Endothelial cell of hepatic sinusoid (primary cell): ENCODE measurements at regions not wholly inside any gene's neighbourhood (a gene's known extent, or its start where the extent isn't known, plus 50 kb on each side); places are given as distances from the start of the nearest gene placed in this dataset.

Source experiments
- in situ Hi-C: cut with HindIII; loops from 2 replicates; pipeline ENCODE4 v1.10.0; 2017; ENCODE audit warnings: low sequenced_read_pairs

DNA sequence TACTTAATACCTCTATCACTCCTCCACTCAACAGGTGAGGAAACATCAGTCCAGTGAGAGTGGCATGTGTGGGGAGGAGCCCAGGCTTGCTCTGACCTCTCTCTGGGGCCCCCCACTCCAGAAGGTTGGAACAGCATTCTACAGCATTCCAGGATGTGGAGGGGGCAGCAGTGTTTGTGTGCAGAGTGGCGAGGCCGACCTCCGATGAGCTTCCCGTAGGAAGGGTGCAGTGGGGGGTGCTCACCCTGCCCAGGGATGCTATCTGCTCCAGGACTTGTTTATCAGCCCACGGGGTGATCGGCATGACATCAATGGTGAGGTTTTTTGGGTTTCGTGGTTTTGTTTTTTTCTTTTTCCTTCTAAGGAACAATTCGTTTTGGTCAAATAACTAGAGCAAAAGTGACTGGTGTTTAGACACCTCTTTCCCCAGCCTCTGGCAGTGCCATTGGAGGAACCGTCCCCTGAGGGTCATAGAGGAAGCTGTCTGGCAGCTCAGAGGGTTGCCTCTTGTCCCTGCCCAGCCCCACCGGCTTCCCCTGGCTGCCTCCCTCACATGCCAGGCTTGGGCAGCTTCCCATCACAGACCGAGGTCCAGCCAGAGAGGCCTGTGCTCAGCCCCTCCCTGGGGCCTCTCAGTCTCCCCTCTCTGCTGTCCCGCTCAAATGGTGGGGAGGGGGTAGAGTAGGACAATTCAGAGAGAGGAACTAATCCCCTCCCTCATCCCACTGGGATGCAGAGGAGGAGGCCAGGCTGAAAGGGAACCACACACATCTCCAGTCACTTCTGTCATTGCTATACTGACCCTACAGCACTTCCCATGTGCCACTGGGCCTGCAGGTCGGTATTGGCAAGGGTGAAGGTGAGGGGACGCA lies 96.5 kb downstream of the ZFP36L2 start:
- in situ Hi-C loops = loop anchor here (5.0 kb wide), 1 partner anchor 42 kb away; no protein-coding TSS in a partner anchor

DNA sequence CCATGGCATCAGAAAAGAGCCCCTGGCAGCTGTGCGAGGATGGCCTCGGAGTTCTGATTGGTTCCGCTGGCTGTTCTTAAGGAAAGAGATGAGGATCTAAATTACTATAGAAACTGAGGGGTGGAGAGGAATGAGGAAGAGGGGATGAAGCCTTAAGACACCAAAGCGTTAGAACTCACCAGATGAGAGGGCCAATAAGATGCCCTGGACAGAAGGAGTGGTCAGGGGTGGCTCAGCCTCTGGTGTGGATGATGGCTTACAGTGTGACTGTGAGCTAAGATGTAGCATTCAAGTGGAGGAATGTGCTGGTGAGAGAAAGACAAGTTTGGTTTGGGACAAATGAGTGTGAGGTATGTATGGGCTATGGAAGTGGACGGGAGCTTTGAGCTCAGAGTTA lies 97.8 kb downstream of the ZFP36L2 start:
- in situ Hi-C loops = loop anchor here (5.0 kb wide), 1 partner anchor 44 kb away; no protein-coding TSS in a partner anchor

DNA sequence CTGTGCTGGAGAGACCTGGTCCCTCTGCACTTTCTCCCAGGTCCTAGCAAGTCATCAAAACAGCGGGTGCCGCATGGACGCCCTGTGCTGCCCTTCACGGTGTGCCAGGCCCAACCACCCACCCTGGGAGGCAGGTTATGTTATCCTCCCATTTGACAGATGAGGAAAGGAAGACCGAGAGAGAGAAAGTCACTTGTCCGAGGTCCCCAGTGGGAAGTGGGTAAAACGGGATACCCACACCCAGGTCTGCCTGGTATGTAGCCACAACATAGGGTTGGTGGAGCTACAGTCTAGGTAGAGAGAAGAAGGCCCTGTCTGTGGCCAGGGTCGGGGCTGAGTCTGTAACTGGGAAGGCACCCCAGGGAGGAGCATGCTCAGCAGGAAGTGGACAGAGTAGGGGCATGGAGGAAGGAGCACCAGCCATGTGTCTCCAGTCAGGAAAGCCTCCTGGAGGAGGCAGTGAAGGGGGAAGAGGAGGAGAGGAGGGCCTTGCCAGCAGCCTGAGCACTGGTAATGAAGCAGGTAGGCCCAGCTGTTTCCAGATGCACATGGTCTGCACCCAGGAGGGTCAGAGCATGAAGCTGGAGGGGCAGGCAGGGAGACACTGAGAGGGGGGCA lies 98.4 kb downstream of the ZFP36L2 start:
- in situ Hi-C loops = loop anchor here (5.0 kb wide), 1 partner anchor 44 kb away; no protein-coding TSS in a partner anchor

DNA sequence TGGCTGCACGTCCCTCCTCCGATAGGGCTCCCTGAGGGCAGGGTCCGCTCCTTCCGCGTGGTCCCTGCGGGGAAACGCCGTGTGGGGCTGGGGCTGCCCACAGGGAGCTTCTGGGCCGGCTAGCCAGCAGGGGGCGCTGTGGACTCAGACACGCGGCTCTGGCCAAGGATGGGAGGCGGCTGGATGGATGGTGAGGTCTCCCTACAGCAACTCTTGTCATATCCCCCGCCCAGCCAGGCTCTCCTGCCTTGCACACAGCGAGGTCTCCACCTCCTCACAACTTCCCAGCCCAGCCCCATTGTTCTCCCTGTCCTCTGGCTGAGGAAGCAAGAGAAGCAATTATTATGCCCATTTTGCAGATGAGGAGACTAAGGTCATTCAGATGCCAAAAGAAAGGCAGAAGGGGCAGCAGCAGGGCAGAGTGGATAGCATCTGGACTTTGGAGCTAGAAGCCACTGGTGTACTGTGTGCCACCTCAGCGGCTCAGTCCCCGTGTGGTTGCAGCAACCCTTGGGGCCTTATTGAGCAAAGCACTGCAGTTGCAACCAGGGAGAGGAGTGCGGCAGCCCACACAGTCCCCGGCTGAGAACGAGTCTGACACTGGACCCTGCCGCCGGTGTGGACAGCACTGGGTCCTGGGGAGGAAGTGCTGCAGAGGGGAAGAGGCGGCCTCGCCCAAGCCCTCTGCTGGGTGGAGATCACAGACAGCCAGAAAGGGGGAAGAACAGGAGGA lies 99.0 kb downstream of the ZFP36L2 start:
- in situ Hi-C loops = loop anchor here (5.0 kb wide), 1 partner anchor 45 kb away; no protein-coding TSS in a partner anchor

DNA sequence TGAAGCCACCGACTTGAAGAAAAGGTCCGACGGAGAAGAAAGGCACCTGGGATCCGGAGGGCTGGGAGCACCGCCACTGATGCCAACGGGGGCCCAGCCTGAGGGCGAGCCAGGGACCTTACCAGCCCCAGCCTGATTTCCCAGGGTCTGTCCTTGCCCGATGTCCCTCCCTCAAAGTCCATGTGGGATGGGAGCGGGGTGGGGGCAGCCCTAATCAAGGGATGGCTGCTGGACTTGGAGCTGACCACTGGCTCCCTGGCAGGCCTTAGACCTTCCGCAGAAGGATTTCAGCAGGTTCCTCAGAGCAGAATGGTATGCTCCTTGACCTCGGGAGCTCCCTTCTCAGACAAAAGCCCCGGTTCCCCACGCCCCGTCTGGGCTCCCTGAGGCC lies 99.6 kb downstream of the ZFP36L2 start:
- in situ Hi-C loops = loop anchor here (5.0 kb wide), 1 partner anchor 45 kb away; no protein-coding TSS in a partner anchor

DNA sequence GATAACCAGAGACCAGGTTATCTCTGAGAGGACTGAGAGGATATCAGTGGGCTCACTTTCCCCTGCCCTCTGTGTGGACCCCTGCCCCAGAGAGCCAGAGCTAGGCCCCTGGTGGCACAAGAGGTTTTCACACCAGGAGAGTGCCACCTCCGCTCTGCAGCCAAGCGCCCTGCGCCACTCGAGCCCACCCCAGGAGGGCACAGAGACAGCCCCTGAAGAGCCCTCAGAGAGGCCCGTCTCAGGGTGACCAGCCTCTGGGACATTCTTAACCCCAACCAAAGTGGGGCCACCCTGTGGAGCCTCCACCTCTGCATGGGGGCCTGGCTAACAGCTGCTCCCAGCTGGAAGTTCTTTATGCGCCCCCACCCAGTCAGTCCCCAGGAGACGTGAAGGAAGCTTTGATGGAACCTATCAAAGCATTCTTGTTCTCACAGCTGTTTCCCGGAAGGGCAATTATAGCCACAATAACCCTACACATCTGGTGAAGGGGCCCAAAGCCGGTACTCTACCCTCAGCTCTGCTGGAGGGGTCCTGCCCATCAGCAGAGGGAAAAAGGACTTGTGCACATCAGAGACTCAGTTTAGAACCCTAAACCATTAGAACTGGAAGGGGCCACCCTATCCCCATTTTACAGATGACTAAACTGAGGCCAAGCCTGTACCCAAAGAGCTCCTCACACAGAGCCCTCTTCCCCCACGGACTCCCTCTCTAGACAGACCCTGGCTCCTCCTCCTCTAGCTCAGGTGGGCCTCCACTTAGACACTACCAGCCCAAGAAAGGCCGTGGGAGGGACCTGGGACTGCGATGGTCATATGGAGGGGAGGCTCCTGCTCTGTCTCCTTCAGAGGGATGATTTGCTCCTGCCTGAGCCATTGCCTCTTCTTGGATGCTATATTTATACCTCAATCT lies 101.1 kb downstream of the ZFP36L2 start:
- in situ Hi-C loops = loop anchor here (5.0 kb wide), 1 partner anchor 47 kb away; no protein-coding TSS in a partner anchor

DNA sequence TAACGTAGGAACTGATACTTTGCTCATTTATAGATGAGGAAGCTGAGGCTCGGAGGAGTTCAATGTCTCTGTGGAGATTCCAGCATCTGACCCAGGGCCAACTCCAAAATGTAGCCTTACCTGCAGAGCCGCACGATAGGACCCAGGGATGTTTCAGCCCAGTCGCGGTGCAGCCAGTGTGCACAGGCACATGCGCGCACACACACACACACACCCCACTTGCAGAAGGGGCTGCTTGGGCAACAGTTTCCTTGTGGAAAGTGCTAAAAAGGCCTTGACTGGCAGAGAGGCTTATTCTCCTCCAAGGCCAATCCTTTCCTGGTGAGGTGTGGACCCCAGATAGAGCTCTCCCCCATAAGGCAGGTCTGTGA lies 101.7 kb downstream of the ZFP36L2 start:
- in situ Hi-C loops = loop anchor here (5.0 kb wide), 3 partner anchors 42 to 287 kb away; no protein-coding TSS in a partner anchor

DNA sequence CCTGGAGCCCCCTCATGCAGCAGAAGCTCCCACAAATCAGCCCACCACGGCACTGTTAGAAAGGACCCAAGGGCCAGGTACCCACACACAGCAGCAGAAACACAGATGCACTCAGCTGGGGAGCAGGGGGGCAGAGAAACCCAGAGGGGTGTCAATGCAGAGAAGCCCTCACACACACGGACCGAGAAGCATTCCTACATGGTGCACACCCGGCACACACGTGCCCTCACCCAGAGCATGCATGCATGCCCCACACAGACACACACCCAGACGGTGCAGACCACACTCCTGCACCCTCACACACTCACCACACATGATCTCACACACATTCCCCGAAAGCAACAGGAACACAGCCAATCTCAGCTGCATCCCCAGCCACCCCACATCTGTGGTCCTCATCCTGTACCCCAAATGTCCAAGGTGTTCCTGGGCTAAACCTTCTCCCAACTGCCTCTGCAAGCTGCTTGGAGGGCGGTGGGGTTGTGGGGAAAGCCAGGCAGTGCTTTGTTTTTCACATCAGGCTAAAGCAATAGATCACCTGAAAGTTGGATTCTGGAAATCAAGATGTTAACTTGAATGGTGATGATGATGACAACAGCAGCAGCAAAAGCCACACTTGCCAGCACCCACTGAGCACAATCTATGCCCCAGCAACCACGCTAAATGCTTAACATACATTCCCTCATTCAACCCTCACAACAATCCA lies 102.3 kb downstream of the ZFP36L2 start:
- in situ Hi-C loops = loop anchor here (5.0 kb wide), 2 partner anchors 42 to 287 kb away; no protein-coding TSS in a partner anchor

DNA sequence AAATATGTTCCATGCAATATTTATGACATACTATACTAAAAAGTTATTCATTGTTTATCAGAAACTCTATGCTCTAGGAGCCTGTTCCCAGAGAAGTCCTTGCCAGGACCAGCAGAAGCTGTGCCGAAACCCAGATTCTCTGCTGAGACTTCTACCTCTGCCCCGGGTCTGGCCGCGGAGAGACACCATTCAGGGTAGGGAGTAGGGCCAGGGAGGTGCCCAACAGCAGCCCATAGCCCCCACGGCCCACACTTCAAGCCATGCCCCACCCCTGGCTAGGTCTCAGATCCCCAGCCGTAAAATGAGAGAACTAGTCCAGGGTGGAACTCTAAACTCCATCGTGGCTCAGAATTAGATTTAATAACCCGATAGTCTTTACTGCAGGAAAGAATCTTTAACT lies 102.9 kb downstream of the ZFP36L2 start:
- in situ Hi-C loops = loop anchor here (5.0 kb wide), 2 partner anchors 41 to 286 kb away; no protein-coding TSS in a partner anchor

DNA sequence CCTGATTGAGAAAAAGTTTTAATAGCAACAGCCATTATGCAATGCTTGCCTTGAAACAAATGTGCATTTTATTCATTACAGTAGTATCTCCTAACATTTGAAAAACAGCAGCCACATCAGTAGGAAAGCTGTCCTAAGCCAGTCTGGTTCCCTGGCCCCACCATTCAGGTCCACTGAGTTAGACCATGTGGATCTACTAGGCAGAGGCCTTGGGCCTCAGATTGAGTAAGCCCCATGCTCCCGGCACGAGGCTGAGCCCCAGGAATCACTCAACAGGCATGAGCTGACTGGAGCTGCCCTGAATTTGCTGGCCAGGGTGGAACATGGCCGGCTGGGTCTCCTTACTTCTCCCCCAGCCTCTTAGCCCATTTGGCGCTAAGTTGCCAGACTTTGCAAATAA lies 103.4 kb downstream of the ZFP36L2 start:
- in situ Hi-C loops = loop anchor here (5.0 kb wide), 2 partner anchors 41 to 286 kb away; no protein-coding TSS in a partner anchor

DNA sequence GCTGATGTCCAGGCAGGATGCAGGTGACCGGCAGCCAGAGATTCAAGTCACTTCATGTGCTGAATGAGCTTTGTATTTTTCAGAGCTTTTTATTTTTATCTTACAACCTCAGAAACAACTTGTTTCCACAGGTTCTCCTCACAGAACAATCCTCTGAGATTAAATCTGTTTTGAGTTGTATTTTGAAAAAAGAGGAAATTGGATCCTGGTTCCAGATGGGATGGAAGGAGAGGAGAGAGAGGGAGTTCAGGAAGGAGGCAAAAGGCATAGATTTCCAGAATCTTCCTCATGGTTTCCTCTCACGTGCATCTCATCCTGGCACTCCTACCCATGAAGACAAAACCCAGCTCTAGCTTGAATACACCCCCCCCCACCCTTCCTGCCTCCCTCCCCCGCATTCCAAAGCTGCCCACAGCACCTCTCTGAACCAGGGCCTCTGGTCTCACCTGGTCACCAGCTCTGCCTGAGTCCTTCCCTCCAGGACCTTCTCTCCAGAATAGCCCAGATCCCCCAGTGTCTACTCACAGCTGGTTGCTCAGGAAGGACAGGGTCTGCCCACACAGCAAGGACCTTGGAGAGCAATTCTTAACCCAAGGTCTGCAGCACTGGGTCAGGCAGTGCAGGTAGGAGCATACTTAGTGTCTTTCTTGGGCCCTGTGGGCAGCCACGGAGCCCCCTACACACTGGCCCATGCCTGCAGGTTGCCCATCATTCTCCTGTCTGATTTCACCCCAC lies 104.7 kb downstream of the ZFP36L2 start:
- in situ Hi-C loops = loop anchor here (5.0 kb wide), 2 partner anchors 39 to 284 kb away; no protein-coding TSS in a partner anchor

DNA sequence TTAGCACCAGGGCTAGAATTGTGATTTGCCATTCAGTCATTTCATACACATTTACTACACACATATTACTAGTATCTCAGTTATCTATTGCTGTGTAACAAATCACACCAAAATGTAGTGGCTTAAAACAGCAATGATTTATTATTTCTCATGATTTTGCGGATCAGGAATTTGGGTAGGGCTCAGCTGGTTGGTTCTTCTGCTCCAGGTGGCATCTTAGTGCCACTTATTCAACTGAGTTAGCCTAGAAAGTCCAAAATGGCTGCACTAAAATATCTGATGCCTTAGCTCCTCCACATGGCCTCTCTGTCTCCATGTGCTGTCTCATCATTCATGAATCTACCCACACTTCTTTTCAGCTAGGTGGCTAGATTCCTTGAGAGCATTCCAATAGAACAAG lies 107.1 kb downstream of the ZFP36L2 start:
- in situ Hi-C loops = loop anchor here (10.0 kb wide), 1 partner anchor 305 kb away; no protein-coding TSS in a partner anchor

DNA sequence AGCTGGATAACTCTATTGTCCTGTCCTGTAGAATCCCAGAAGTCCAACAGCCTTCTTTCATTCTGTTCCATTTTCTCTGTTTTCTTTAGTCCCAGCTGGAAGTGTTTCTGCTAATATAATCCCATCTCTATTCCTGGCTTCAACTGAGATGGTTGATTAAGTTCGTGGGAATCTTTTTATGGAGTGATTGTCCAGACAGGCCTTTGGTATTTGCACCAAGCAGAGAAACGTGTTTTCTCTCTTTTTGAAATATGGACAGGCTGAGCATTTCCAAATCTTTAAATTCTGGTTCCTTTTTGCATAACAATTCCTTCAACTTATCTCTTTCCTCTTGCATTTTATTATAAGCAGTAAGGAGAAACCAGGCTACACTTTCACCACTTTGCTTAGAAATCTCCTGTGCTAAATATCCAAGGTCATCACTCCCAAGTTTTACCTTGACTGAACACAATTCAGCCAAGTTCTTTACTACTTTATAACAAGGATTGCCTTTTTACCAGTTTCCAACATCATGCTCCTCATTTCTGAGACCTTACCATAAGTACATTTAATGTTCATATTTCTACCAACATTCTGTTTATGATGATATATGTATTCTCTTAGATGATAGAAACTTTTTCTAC lies 108.8 kb downstream of the ZFP36L2 start:
- in situ Hi-C loops = loop anchor here (10.0 kb wide), 1 partner anchor 303 kb away; no protein-coding TSS in a partner anchor

DNA sequence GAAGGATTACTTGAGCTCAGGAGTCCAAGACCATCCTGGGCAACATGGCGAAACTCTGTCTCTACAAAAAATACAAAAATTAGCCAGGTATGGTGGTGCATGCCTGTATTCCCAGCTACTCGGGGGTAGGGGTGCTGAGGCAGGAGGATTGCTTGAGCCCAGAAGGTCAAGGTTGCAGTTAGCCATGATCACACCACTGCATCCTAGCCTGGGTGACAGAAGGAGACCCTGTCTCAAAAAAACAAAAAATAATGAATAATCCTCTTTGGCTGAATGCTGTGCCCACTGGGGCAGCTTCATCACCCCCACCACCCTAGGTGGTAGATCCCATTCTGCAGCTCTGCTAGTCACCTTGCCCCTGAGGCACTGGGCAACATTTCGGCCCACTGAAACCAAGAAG lies 109.4 kb downstream of the ZFP36L2 start:
- in situ Hi-C loops = loop anchor here (10.0 kb wide), 1 partner anchor 302 kb away; no protein-coding TSS in a partner anchor

DNA sequence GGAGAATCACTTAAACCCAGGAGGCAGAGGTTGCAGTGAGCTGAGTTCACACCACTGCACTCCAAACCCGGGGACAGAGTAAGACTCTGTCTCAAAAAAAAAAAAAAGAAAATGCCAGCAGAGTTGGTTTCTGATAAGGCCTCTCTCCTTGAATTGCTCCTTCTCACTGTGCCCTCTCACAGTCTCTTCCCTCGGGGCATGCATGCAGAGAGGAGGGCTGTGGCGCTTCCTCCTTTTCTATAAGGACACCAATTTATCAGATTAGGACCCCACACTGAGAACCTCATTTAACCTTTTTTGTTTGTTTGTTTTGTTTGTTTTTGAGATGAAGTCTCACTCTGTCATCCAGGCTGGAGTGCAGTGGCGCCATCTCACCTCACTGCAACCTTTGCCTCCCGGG lies 110.5 kb downstream of the ZFP36L2 start:
- in situ Hi-C loops = loop anchor here (10.0 kb wide), 1 partner anchor 301 kb away; no protein-coding TSS in a partner anchor

DNA sequence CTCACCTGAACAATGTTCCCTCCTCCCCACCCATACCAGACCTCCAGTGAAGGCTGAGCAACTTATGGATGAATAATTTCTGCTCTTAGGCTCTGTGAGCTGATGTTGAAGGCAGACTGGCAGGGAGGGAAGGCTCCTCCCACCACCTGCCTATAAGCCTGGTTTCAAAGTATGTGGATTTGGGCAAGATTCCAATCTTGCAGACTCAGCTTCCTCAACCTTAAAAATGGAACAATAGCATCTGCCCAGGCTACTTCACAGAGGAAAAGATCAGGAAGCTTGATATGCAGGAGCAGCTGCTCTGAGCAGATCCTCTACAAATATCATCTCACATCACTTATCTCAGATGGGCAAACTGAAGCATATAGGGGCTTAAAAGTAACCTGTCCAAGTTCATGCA lies 112.2 kb downstream of the ZFP36L2 start:
- in situ Hi-C loops = loop anchor here (5.0 to 10.0 kb wide), 4 partner anchors 57 to 299 kb away; no protein-coding TSS in a partner anchor

DNA sequence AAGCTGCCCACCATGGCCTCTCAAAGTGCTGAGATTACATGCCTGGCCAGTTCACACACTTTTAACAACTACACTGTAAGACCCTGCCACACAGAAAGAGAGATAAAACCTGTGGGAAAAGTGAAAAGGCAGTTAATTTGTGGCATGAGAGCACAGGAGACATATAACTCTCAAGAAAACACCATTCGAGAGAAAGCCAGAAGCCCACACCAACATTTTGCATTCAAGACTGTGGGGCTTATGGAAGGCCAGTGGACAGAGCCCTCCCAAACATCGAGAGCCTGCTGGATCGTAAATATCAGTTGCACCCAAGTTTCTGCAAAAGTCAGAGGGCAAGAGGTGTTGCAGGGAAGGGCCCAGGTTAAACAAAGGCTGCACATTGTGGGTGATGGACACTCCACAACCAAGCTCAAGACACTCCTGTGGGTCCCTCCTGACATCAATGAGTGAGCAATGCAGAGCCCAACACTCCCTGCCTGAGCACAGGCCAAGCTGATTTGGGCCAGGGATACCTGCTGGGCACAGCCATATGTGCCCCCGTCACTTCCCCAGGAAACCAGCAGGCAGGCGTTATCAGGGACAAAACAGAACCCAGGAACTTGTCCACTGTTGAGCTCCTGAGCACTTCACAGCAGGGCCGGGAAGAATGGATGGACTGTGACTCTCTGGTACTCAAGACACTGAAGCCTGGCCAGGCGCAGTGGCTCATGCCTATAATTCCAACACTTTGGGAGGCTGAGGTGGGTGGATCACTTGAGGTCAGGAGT lies 114.4 kb downstream of the ZFP36L2 start:
- in situ Hi-C loops = loop anchor here (5.0 to 10.0 kb wide), 4 partner anchors 55 to 297 kb away; no protein-coding TSS in a partner anchor
